ENCODE measurements at regions not wholly inside any gene's neighbourhood (a gene's known extent, or its start where the extent isn't known, plus 50 kb on each side); places are given as distances from the start of the nearest gene placed in this dataset.
A peak's percentile ranks its signal among the peaks of the same experiment; 100 is the strongest.

GRCh38 chr17:73748508-73748907 is 104.3 kb upstream of the SDK2 start:
- DNase-seq = no peak
- intact Hi-C loops (cut with DNase I) = no loop called here

- intact Hi-C loops (cut with DNase I) = no loop called here
- no peak for DNase-seq
These were observed 105.1 kb upstream of the SDK2 start for GRCh38 chr17:73749337-73749823.

GRCh38 chr17:73749928-73750605 is 105.8 kb upstream of the SDK2 start:
- intact Hi-C loops (cut with DNase I) = no loop called here
- no peak for DNase-seq

- intact Hi-C loops (cut with DNase I) = no loop called here
- DNase-seq = no peak
These were observed 106.7 kb upstream of the SDK2 start for GRCh38 chr17:73750975-73751374.

GRCh38 chr17:73753751-73754496 is 109.7 kb upstream of the SDK2 start:
- intact Hi-C loops (cut with DNase I) = no loop called here
- no peak for DNase-seq

- intact Hi-C loops (cut with DNase I) = no loop called here
- DNase-seq = no peak
These were observed 110.7 kb upstream of the SDK2 start for GRCh38 chr17:73754886-73755400.

- DNase-seq = no peak
- intact Hi-C loops (cut with DNase I) = no loop called here
These were observed 113.2 kb upstream of the SDK2 start for GRCh38 chr17:73757420-73757819.

GRCh38 chr17:73758245-73758644 is 114.0 kb upstream of the SDK2 start:
- DNase-seq = no peak
- intact Hi-C loops (cut with DNase I) = no loop called here

- intact Hi-C loops (cut with DNase I) = no loop called here
- DNase-seq = no peak
These were observed 115.1 kb upstream of the SDK2 start for GRCh38 chr17:73759324-73759723.

GRCh38 chr17:73759734-73760438 is 115.6 kb upstream of the SDK2 start:
- intact Hi-C loops (cut with DNase I) = no loop called here
- no peak for DNase-seq

GRCh38 chr17:73760439-73760758 is 116.2 kb upstream of the SDK2 start:
- DNase-seq = no peak
- intact Hi-C loops (cut with DNase I) = no loop called here

GRCh38 chr17:73765824-73766563 is 121.7 kb upstream of the SDK2 start:
- intact Hi-C loops (cut with DNase I) = no loop called here
- peak in 36 of 42 donors; percentile 8 to 84 (median 46) for DNase-seq

- DNase-seq = no peak
- intact Hi-C loops (cut with DNase I) = no loop called here
These were observed 123.5 kb upstream of the SDK2 start for GRCh38 chr17:73767696-73768095.

GRCh38 chr17:73768691-73769090 is 124.4 kb upstream of the SDK2 start:
- no peak for DNase-seq
- intact Hi-C loops (cut with DNase I) = no loop called here

- DNase-seq = no peak
- intact Hi-C loops (cut with DNase I) = no loop called here
These were observed 125.2 kb upstream of the SDK2 start for GRCh38 chr17:73769479-73769878.

- intact Hi-C loops (cut with DNase I) = no loop called here
- peak in 41 of 42 donors; percentile 50 to 90 (median 75) for DNase-seq
These were observed 126.0 kb upstream of the SDK2 start for GRCh38 chr17:73770115-73770848.

- intact Hi-C loops (cut with DNase I) = no loop called here
- DNase-seq = no peak
These were observed 126.6 kb upstream of the SDK2 start for GRCh38 chr17:73770849-73771229.

- no peak for DNase-seq
- intact Hi-C loops (cut with DNase I) = no loop called here
These were observed 128.0 kb upstream of the SDK2 start for GRCh38 chr17:73772107-73772705.

Data from head of caudate nucleus (tissue), 42 donors.